Transverse colon (tissue), 4 donors: ENCODE measurements at regions not wholly inside any gene's neighbourhood (a gene's known extent, or its start where the extent isn't known, plus 50 kb on each side); places are given as distances from the start of the nearest gene placed in this dataset.

Source experiments
- DNase-seq: peaks from one replicate; pipeline ENCODE4 v3.0.0-alpha.2; 2019
- H3K27ac ChIP-seq, 4 donors: fragments of 200-600 bp; sonication (generic); 2 replicates each; pipeline ENCODE4 v1.5.1; 2016 to 2018; ENCODE audit warnings: inconsistent platforms in 4 of 4
- H3K27me3 ChIP-seq: fragments of 200-600 bp; sonication (generic); 2 replicates; pipeline ENCODE4 v1.5.1; 2017; ENCODE audit warnings: inconsistent platforms
- H3K36me3 ChIP-seq, 4 donors: fragments of 200-600 bp; sonication (generic); 2 replicates each; pipeline ENCODE4 v1.5.1; 2017 to 2019; ENCODE audit warnings: inconsistent platforms in 4 of 4
- H3K4me1 ChIP-seq, 4 donors: fragments of 200-600 bp; sonication (generic); 2 replicates each; pipeline ENCODE4 v1.5.1; 2017 to 2020; ENCODE audit warnings: inconsistent platforms in 4 of 4
- H3K4me3 ChIP-seq, 4 donors: fragments of 200-600 bp; sonication (generic); 1 replicate in 1 of 4; 2 replicates in 3 of 4; pipeline versions ENCODE4 v1.5.1 to v1.6.1; 2017 to 2019; ENCODE audit warnings: inconsistent platforms in 4 of 4
- H3K9me3 ChIP-seq, 2 donors: fragments of 200-600 bp; sonication (generic); 2 replicates each; pipeline ENCODE4 v1.5.1; 2017 to 2019; ENCODE audit warnings: inconsistent platforms in 2 of 2
- CTCF ChIP-seq, 5 experiments: fragments of 200-600 bp in 3 of 5; fragments of 450-650 bp in 2 of 5; sonication (generic) in 3 of 5; IDR thresholded peaks; 1 replicate in 2 of 5; 2 replicates in 3 of 5; pipeline ENCODE4 v1.5.1; 2016 to 2017; ENCODE audit warnings: antibody characterized with exemption in 5 of 5, inconsistent platforms in 3 of 5, mild to moderate bottlenecking in 2 of 5, moderate library complexity in 1 of 5
- EP300 ChIP-seq: sonication (generic); formaldehyde crosslinking; IDR thresholded peaks from one replicate; pipeline ENCODE4 v1.6.1; 2017; ENCODE audit warnings: antibody characterized with exemption, low read depth
- POLR2A ChIP-seq: fragments of 450-650 bp; IDR thresholded peaks from one replicate; pipeline ENCODE4 v1.6.1; 2016; ENCODE audit warnings: antibody characterized with exemption, mild to moderate bottlenecking, moderate library complexity
- POLR2AphosphoS5 ChIP-seq, 3 donors: sonication (generic); formaldehyde crosslinking; IDR thresholded peaks; one replicate each; pipeline ENCODE4 v1.6.1; 2016; ENCODE audit warnings: antibody characterized with exemption in 3 of 3
- WGBS, 2 donors: methylation state at CpG; one replicate each; pipeline ENCODE4 v1.1.5; 2018; ENCODE audit warnings: low coverage in 1 of 2; 5-methylcytosine and 5-hydroxymethylcytosine counted together
- in situ Hi-C, 4 donors: fragments of 200-750 bp; cut with MboI; loops; one replicate each; pipeline versions ENCODE4 v1.15.0 to v1.15.1; 2017; ENCODE audit warnings: low sequenced_read_pairs in 3 of 4, low pct_ligation_motif_present in 1 of 4, low pct_unique_long_range_greater_than_20kb in 1 of 4
- intact Hi-C: fragments of 100-400 bp; cut with DNase I; formaldehyde crosslinking; loops from one replicate; pipeline ENCODE4 v1.15.1; 2023; ENCODE audit warnings: low total_unique reads

GRCh38 chr6:2497922-2498623 is 252.6 kb downstream of the MYLK4 start:
- TF ChIP-seq EP300 (no peak), POLR2A (no peak), POLR2AphosphoS5 (IDR thresholded peaks at IDR 0.05) (no peak), CTCF (IDR thresholded peaks at IDR 0.05) (no peak)
- Histone ChIP-seq H3K36me3 (no peaks in the 10 kb centered on the region), H3K4me1 (no peaks in the 10 kb centered on the region), H3K27ac (no peak overlapping the region), H3K4me3 (no peak overlapping the region), H3K27me3 (no peaks in the 10 kb centered on the region), H3K9me3 (no peaks in the 10 kb centered on the region)
- no peak for DNase-seq
- in situ Hi-C loops = no loop called here
- intact Hi-C loops = no loop called here
- WGBS, 2 donors = 70 to 86% methylated on average over 2 to 11 of the region's 11 CpGs

- intact Hi-C loops (no loop called here), in situ Hi-C loops (no loop called here)
- WGBS, 2 donors = 66% methylated on average over 8 of the region's 8 CpGs; no CpG with 5 or more reads in 1 of the 2 donors
- TF ChIP-seq POLR2AphosphoS5 (IDR thresholded peaks at IDR 0.05) (no peak), EP300 (no peak), CTCF (IDR thresholded peaks at IDR 0.05) (no peak), POLR2A (no peak)
- no peaks in the 10 kb centered on the region for H3K36me3 ChIP-seq
- no peaks in the 10 kb centered on the region for H3K9me3 ChIP-seq
- H3K27ac ChIP-seq = no peak overlapping the region
- H3K4me3 ChIP-seq = no peak overlapping the region
- H3K27me3 ChIP-seq = no peaks in the 10 kb centered on the region
- H3K4me1 ChIP-seq = no peaks in the 10 kb centered on the region
- DNase-seq = no peak
Observed at GRCh38 chr6:2496291-2496690, 250.9 kb upstream of the GMDS start.

- Histone ChIP-seq H3K4me3 (no peak overlapping the region), H3K27ac (no peak overlapping the region), H3K9me3 (no peaks in the 10 kb centered on the region), H3K36me3 (no peaks in the 10 kb centered on the region), H3K27me3 (no peaks in the 10 kb centered on the region), H3K4me1 (no peaks in the 10 kb centered on the region)
- WGBS, 2 donors = 76 to 78% methylated on average over 5 to 12 of the region's 12 CpGs
- intact Hi-C loops (no loop called here), in situ Hi-C loops (no loop called here)
- TF ChIP-seq CTCF (IDR thresholded peaks at IDR 0.05) = no peak
- no peak for DNase-seq
Observed at GRCh38 chr6:2492686-2493523, 247.5 kb upstream of the GMDS start.

- TF ChIP-seq POLR2AphosphoS5 (IDR thresholded peaks at IDR 0.05) (no peak), CTCF (IDR thresholded peaks at IDR 0.05) (no peak), POLR2A (no peak), EP300 (no peak)
- no peaks in the 10 kb centered on the region for H3K4me1 ChIP-seq
- no peaks in the 10 kb centered on the region for H3K27me3 ChIP-seq
- in situ Hi-C loops (no loop called here), intact Hi-C loops (no loop called here)
- no peak overlapping the region for H3K27ac ChIP-seq
- DNase-seq = no peak
- H3K4me3 ChIP-seq = no peak overlapping the region
- 93 to 96% methylated on average over 14 of the region's 14 CpGs for WGBS, 2 donors
- no peaks in the 10 kb centered on the region for H3K36me3 ChIP-seq
- H3K9me3 ChIP-seq = no peaks in the 10 kb centered on the region
Observed at GRCh38 chr6:2491137-2491536, 245.7 kb upstream of the GMDS start.
